Coronary artery (tissue), 2 donors: ENCODE measurements at regions not wholly inside any gene's neighbourhood (a gene's known extent, or its start where the extent isn't known, plus 50 kb on each side); places are given as distances from the start of the nearest gene placed in this dataset.

Experiments used
- DNase-seq: peaks from one replicate; pipeline ENCODE4 v3.0.0-alpha.2; 2017; ENCODE audit warnings: low spot score
- H3K27ac ChIP-seq, 2 donors: fragments of 200-600 bp; sonication (generic); one replicate each; pipeline ENCODE4 v1.5.1; 2016 to 2019
- H3K4me3 ChIP-seq: fragments of 200-600 bp; sonication (generic); 2 replicates; pipeline ENCODE4 v1.5.1; 2016; ENCODE audit warnings: mild to moderate bottlenecking, moderate library complexity
- TF ChIP-seq, protein P1 (sequence below): fragments of 200-600 bp; sonication (generic); IDR thresholded peaks from one replicate; pipeline ENCODE4 v1.5.1; 2019; ENCODE audit warnings: antibody characterized with exemption

GRCh38 chr5:61728287-61728686 lies 396.2 kb downstream of the ZSWIM6 start:
- no peak overlapping the region for H3K4me3 ChIP-seq
- TF ChIP-seq, protein P1, sequence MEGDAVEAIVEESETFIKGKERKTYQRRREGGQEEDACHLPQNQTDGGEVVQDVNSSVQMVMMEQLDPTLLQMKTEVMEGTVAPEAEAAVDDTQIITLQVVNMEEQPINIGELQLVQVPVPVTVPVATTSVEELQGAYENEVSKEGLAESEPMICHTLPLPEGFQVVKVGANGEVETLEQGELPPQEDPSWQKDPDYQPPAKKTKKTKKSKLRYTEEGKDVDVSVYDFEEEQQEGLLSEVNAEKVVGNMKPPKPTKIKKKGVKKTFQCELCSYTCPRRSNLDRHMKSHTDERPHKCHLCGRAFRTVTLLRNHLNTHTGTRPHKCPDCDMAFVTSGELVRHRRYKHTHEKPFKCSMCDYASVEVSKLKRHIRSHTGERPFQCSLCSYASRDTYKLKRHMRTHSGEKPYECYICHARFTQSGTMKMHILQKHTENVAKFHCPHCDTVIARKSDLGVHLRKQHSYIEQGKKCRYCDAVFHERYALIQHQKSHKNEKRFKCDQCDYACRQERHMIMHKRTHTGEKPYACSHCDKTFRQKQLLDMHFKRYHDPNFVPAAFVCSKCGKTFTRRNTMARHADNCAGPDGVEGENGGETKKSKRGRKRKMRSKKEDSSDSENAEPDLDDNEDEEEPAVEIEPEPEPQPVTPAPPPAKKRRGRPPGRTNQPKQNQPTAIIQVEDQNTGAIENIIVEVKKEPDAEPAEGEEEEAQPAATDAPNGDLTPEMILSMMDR, result no peak

GRCh38 chr5:61730866-61731265 lies 398.8 kb downstream of the ZSWIM6 start:
- DNase-seq, result no peak
- no peak overlapping the region for H3K27ac ChIP-seq
- TF ChIP-seq, protein P1, result no peak
- no peak overlapping the region for H3K4me3 ChIP-seq

More at GRCh38 chr5:61728287-61728686, 396.2 kb downstream of the ZSWIM6 start:
- no peak overlapping the region for H3K27ac ChIP-seq
- DNase-seq, result no peak

DNA sequence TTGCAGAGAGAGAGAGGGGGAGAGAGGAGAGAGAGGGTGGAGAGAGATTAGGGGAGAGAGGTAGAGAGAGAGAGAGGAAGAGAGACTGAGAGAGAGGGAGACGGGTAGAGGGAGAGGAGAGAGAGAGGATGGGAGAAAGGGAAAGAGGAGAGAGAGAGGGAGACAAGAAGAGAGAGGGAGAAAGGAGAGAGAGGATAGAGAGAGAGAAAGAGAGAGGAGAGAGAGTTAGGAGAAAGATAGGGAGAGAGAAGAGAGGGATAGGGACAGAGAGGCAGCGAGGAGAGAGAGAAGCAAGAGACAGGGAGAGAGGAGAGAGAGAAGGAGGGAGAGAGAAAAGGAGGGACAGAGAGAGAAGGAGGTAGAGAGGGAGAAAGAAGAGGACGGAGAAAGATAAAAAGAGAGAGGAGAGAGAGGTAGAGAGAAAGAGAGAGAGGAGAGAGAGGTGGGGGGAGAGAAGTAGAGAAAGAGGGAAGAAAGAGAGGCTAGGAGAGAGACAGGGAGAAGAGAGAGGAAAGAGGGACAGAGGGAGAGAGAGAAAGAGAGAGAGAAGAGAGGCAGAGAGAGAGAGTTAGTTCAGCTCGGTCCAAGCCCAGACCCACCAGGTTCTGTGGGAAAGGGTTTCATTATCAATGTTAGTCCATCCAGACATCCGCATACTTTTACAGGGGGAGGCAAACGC lies 399.3 kb downstream of the ZSWIM6 start:
- DNase-seq, result no peak
- H3K4me3 ChIP-seq, result no peak overlapping the region
- H3K27ac ChIP-seq, result no peak overlapping the region
- TF ChIP-seq, protein P1, result no peak

DNA sequence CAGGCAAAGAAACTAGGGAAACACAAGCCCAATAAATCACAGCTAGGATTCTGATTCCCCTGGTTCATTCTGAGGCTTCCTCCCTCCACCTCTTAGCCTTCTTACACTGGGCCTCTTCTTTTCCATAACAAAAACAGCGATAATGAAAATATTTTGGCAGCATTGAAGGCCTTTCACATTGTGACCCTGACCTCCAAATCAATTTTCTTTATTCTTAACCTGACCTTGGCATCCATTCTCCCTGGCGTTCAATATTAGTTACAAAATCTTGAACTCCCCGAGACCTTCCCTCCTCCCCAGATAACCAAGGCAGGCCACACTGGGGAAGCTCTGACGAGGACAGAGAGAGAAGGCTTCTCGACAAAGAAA lies 399.9 kb downstream of the ZSWIM6 start:
- no peak overlapping the region for H3K27ac ChIP-seq
- TF ChIP-seq, protein P1, result no peak
- peak overlapping the region; percentile 7 for H3K4me3 ChIP-seq
- DNase-seq, result no peak

DNA sequence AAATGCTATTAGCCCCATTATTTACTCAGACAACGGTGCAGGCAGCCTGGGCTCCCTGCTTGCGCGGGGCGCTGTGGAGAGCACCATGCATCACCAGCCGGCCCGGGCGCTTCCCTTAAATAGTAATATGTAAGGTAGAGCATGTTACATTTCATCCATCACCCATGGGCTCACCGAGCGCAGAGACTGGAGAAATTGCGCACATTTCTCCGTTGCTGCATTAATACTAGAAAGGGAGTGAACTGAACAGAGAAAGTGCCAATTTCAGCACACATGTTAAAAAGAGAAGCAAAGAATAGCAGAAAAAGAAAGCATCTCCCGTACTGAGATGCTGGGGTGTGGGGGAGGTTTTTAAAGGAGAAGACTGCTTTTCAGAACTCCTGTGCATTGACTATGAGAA lies 400.3 kb downstream of the ZSWIM6 start:
- peak overlapping the region; percentile 7 for H3K4me3 ChIP-seq
- TF ChIP-seq, protein P1, result no peak
- H3K27ac ChIP-seq, result no peak overlapping the region
- no peak for DNase-seq

DNA sequence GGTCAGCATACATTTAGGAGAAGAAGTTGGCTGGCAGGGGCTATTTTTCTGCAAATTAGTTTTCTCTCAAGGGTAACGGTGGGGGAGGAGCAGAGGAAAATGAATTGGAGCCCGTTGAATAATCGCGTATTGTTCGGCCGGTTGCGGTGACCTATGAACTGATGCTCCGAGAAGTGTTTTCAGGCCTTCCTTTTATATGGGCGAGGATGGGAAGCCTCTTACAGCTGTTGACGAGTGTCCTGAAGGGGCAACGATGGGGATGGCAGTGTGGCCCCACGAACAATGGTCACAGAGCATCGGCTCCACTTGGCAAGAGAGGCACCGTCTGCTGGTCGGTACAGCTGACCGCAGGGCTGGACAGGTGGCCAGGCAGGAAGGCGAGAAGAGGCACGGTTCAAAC lies 400.7 kb downstream of the ZSWIM6 start:
- TF ChIP-seq, protein P1, result no peak
- DNase-seq, result no peak
- no peak overlapping the region for H3K4me3 ChIP-seq
- H3K27ac ChIP-seq, result no peak overlapping the region

DNA sequence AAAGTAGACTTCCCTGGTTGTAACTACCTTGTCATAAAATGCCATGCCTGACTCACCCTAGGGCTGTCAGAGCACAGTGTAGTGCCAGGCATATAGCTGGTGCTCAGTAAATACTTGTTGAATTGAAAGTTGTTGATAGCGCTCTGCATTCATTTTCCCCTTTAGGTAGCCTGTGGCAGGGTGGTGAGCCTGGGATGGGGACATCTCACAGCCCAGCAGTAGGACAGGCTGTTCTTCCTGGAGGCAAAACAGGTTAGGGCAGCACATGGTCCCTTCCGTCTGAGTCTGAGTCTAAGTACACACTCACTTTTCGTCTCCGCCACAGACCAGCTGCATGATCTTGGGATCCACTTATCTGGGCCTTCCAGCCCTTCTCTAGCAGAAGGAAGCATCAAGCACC lies 401.9 kb downstream of the ZSWIM6 start:
- DNase-seq, result no peak
- TF ChIP-seq, protein P1, result no peak
- H3K4me3 ChIP-seq, result no peak overlapping the region
- H3K27ac ChIP-seq, result no peak overlapping the region
